Thyroid gland (tissue), 4 donors: ENCODE measurements at regions not wholly inside any gene's neighbourhood (a gene's known extent, or its start where the extent isn't known, plus 50 kb on each side); places are given as distances from the start of the nearest gene placed in this dataset.

Experiments
- POLR2A ChIP-seq, 2 donors: fragments of 450-650 bp; IDR thresholded peaks; one replicate each; pipeline ENCODE4 v1.6.1; 2017; ENCODE audit warnings: antibody characterized with exemption in 2 of 2, mild to moderate bottlenecking in 2 of 2, moderate library complexity in 1 of 2
- TF ChIP-seq, protein P1 (sequence below), 6 experiments: fragments of 200-600 bp in 3 of 6; fragments of 450-650 bp in 3 of 6; sonication (generic) in 3 of 6; IDR thresholded peaks; one replicate each; pipeline ENCODE4 v1.5.1; 2016 to 2019; ENCODE audit warnings: antibody characterized with exemption in 6 of 6, mild to moderate bottlenecking in 2 of 6, inconsistent platforms in 1 of 6, moderate library complexity in 1 of 6

DNA sequence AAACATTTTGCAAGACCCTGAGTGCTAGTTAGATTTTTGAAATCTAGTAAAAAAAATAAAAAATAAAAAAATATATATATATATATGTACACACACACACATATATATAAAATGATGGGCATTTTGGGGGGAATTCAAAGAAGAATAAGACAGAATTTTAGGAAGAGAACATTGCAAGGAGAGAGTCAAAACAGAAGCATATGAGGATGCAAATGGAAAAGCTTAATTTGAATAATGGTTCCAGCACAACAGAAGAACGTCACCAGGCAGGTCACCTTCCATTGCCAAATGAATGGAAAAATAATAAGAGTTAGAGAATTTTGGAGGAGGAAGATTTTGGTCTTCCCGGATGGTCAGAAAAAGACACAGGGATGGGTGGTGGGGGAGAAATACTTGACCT, 1097.2 kb downstream of the BCL11A start:
- no peak for TF ChIP-seq POLR2A (IDR thresholded peaks at IDR 0.05)
- TF ChIP-seq, protein P1, sequence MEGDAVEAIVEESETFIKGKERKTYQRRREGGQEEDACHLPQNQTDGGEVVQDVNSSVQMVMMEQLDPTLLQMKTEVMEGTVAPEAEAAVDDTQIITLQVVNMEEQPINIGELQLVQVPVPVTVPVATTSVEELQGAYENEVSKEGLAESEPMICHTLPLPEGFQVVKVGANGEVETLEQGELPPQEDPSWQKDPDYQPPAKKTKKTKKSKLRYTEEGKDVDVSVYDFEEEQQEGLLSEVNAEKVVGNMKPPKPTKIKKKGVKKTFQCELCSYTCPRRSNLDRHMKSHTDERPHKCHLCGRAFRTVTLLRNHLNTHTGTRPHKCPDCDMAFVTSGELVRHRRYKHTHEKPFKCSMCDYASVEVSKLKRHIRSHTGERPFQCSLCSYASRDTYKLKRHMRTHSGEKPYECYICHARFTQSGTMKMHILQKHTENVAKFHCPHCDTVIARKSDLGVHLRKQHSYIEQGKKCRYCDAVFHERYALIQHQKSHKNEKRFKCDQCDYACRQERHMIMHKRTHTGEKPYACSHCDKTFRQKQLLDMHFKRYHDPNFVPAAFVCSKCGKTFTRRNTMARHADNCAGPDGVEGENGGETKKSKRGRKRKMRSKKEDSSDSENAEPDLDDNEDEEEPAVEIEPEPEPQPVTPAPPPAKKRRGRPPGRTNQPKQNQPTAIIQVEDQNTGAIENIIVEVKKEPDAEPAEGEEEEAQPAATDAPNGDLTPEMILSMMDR (IDR thresholded peaks at IDR 0.05) = no peak
